Gastrocnemius medialis (tissue), 4 donors: ENCODE measurements at regions not wholly inside any gene's neighbourhood (a gene's known extent, or its start where the extent isn't known, plus 50 kb on each side); places are given as distances from the start of the nearest gene placed in this dataset.
"Not testable (repeated sequence)": the region's sequence is repeated elsewhere in the genome, so short reads cannot be mapped to it uniquely, and the experiment has no call there.

Source experiments
- ATAC-seq, 2 donors: fragments of 150-250 bp; one replicate each; pipeline ENCODE4 v1.9.1; 2016
- DNase-seq, 2 donors: peaks; one replicate each; pipeline ENCODE4 v3.0.0-alpha.2; 2019
- H3K27ac ChIP-seq, 4 donors: fragments of 200-600 bp; sonication (generic); 1 replicate in 1 of 4; 2 replicates in 3 of 4; pipeline ENCODE4 v1.5.1; 2016 to 2018; ENCODE audit warnings: mild to moderate bottlenecking in 2 of 4, moderate library complexity in 1 of 4
- H3K27me3 ChIP-seq, 3 donors: fragments of 200-600 bp; sonication (generic) in 2 of 3; 1 replicate in 1 of 3; 2 replicates in 2 of 3; pipeline versions ENCODE4 v1.5.1 to v1.6.0; 2016 to 2019; ENCODE audit warnings: mild to moderate bottlenecking in 1 of 3, moderate library complexity in 1 of 3
- H3K36me3 ChIP-seq, 2 donors: fragments of 200-600 bp; sonication (generic) in 1 of 2; one replicate each; pipeline ENCODE4 v1.5.1; 2017 to 2018
- H3K4me1 ChIP-seq, 2 donors: fragments of 200-600 bp; sonication (generic) in 1 of 2; one replicate each; pipeline ENCODE4 v1.5.1; 2016 to 2017; ENCODE audit warnings: mild to moderate bottlenecking in 2 of 2
- H3K4me3 ChIP-seq, 4 donors: fragments of 200-600 bp; sonication (generic) in 3 of 4; 1 replicate in 1 of 4; 2 replicates in 3 of 4; pipeline ENCODE4 v1.5.1; 2016 to 2019; ENCODE audit warnings: mild to moderate bottlenecking in 2 of 4
- H3K9me3 ChIP-seq, 3 donors: fragments of 200-600 bp; sonication (generic) in 2 of 3; 1 replicate in 1 of 3; 2 replicates in 2 of 3; pipeline ENCODE4 v1.5.1; 2016 to 2019
- CTCF ChIP-seq, 5 experiments: fragments of 450-650 bp in 3 of 5; fragments of 200-600 bp in 2 of 5; sonication (generic) in 2 of 5; IDR thresholded peaks in 4 of 5; conservative IDR thresholded peaks in 1 of 5; 1 replicate in 4 of 5; 2 replicates in 1 of 5; pipeline ENCODE4 v1.5.1; 2016 to 2019; ENCODE audit warnings: antibody characterized with exemption in 5 of 5, mild to moderate bottlenecking in 3 of 5, moderate library complexity in 3 of 5
- POLR2A ChIP-seq, 2 donors: fragments of 450-650 bp; IDR thresholded peaks; one replicate each; pipeline ENCODE4 v1.6.1; 2017; ENCODE audit warnings: antibody characterized with exemption in 2 of 2, mild to moderate bottlenecking in 2 of 2, moderate library complexity in 2 of 2
- in situ Hi-C, 4 donors: fragments of 200-750 bp; cut with MboI; loops; one replicate each; pipeline versions ENCODE4 v1.15.0 to v1.8.0; 2017; ENCODE audit warnings: low sequenced_read_pairs in 4 of 4
- intact Hi-C: fragments of 100-400 bp; cut with DNase I; formaldehyde crosslinking; loops from one replicate; pipeline ENCODE4 v1.15.1; 2023; ENCODE audit warnings: low total_unique reads

DNA sequence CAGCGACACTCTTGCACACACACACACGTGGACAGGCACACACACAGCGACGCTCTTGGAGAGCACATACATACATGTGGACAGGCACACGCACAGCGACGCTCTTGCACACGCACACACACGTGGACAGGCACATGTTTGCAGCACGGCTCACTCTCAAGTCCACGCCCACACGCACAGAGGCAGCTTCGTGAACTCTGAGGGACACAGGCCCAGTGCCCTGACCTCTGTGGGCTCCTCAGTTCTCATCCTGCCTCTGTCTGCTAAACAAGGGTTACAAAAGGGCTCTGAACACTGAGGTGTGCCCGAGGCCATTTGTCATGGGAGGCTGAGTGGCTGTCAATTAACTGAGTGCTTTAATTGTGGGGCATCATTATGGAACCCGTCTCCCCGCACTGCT lies 558.8 kb upstream of the ADAMTS16 start:
- Histone ChIP-seq H3K27ac (no peak overlapping the region), H3K4me1 (no peaks in the 10 kb centered on the region), H3K9me3 (no peaks in the 10 kb centered on the region), H3K36me3 (no peaks in the 10 kb centered on the region), H3K4me3 (no peak overlapping the region), H3K27me3 (no peaks in the 10 kb centered on the region)
- DNase-seq (no peak), ATAC-seq (no peak)
- in situ Hi-C loops, result no loop called here
- no peak for TF ChIP-seq POLR2A (IDR thresholded peaks at IDR 0.05)
- no peak for TF ChIP-seq CTCF (IDR thresholded peaks at IDR 0.05 in 4 of 5, conservative IDR thresholded peaks at IDR 0.05 in 1 of 5)
- intact Hi-C loops, result no loop called here

DNA sequence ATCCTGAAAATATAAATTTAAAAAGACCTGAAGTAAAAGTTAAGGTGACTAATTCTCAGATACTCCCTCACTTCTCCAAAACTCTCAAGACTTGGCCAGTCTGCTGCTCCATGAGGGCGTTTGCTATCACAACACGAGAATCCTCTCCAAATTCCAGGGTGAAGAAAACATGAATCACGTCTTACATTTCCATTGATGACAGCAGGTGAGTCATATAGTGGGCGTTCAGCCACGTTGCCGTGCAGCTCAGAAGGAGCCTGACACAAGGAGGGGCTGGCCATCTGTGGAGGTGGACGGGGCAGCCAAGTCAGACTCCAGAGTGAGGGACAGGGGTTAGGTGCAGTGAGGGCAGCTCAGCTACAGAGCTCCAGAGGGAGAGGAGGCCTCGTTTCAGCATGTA lies 555.1 kb upstream of the ADAMTS16 start:
- H3K27me3 ChIP-seq, result no peaks in the 10 kb centered on the region
- H3K4me1 ChIP-seq, result no peaks in the 10 kb centered on the region
- no peak overlapping the region for H3K27ac ChIP-seq
- intact Hi-C loops (no loop called here), in situ Hi-C loops (no loop called here)
- ATAC-seq, result peak in 1 of 2 donors; percentile 26
- no peak for DNase-seq
- H3K9me3 ChIP-seq, result no peaks in the 10 kb centered on the region
- no peaks in the 10 kb centered on the region for H3K36me3 ChIP-seq
- TF ChIP-seq CTCF (IDR thresholded peaks at IDR 0.05 in 4 of 5, conservative IDR thresholded peaks at IDR 0.05 in 1 of 5) (no peak), POLR2A (IDR thresholded peaks at IDR 0.05) (no peak)
- H3K4me3 ChIP-seq, result no peak overlapping the region

- intact Hi-C loops, result no loop called here
- no peak for DNase-seq
- no peaks in the 10 kb centered on the region for H3K4me1 ChIP-seq
- in situ Hi-C loops, result no loop called here
- no peaks in the 10 kb centered on the region for H3K27me3 ChIP-seq
- ATAC-seq, result no peak
- H3K9me3 ChIP-seq, result no peaks in the 10 kb centered on the region
- H3K4me3 ChIP-seq, result no peak overlapping the region
- no peaks in the 10 kb centered on the region for H3K36me3 ChIP-seq
- TF ChIP-seq POLR2A (IDR thresholded peaks at IDR 0.05) (no peak), CTCF (IDR thresholded peaks at IDR 0.05 in 4 of 5, conservative IDR thresholded peaks at IDR 0.05 in 1 of 5) (no peak)
- no peak overlapping the region for H3K27ac ChIP-seq
Observed at GRCh38 chr5:4613440-4613839, 526.7 kb upstream of the ADAMTS16 start.

DNA sequence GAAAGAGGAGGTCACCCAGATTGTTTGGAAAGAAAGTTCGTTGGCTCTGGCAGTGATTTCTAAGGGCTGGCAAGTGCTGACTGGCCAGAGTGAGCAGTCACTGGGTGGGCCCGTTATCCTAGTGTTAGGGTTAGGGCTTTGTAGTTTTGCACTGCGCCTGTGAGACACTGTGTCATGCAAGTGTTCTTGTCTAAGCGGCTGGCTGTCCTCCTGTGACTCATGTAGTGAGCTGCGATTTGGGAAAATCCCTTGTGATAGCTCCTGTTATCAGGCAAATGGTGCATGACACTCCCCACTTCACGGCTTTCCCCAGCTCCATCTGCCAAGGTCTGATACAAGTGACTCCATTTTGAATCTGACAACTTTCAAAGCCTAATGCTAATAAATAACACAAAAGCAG lies 526.0 kb upstream of the ADAMTS16 start:
- intact Hi-C loops (no loop called here), in situ Hi-C loops (no loop called here)
- H3K4me3 ChIP-seq, result no peak overlapping the region
- TF ChIP-seq POLR2A (IDR thresholded peaks at IDR 0.05) (no peak), CTCF (IDR thresholded peaks at IDR 0.05 in 4 of 5, conservative IDR thresholded peaks at IDR 0.05 in 1 of 5) (no peak)
- no peaks in the 10 kb centered on the region for H3K27me3 ChIP-seq
- no peak for ATAC-seq
- no peak for DNase-seq
- no peak overlapping the region for H3K27ac ChIP-seq
- no peaks in the 10 kb centered on the region for H3K36me3 ChIP-seq
- no peaks in the 10 kb centered on the region for H3K4me1 ChIP-seq
- H3K9me3 ChIP-seq, result no peaks in the 10 kb centered on the region

GRCh38 chr5:4615369-4615768 lies 524.8 kb upstream of the ADAMTS16 start:
- H3K36me3 ChIP-seq, in situ Hi-C loops, H3K27me3 ChIP-seq, H3K4me1 ChIP-seq, intact Hi-C loops, H3K4me3 ChIP-seq, DNase-seq, H3K27ac ChIP-seq, ATAC-seq, H3K9me3 ChIP-seq: not testable (repeated sequence)
